GM21367 (cell line): ENCODE measurements at regions not wholly inside any gene's neighbourhood (a gene's known extent, or its start where the extent isn't known, plus 50 kb on each side); places are given as distances from the start of the nearest gene placed in this dataset.
"Not testable (repeated sequence)": the region's sequence is repeated elsewhere in the genome, so short reads cannot be mapped to it uniquely, and the experiment has no call there.

ENCODE experiments used
- ATAC-seq: cut with Tn5 transposase; IDR thresholded peaks from one replicate; pipeline ENCODE4 v1.9.1; 2021; ENCODE audit not compliant: unreplicated experiment

GRCh38 chr15:31725619-31726018 lies 304.7 kb upstream of the CHRNA7 start:
- ATAC-seq: not testable (repeated sequence)

GRCh38 chr15:31727612-31728011 lies 302.7 kb upstream of the CHRNA7 start:
- ATAC-seq: no peak

GRCh38 chr15:31732726-31733125 lies 297.6 kb upstream of the CHRNA7 start:
- no peak for ATAC-seq

- no peak for ATAC-seq
Observed at GRCh38 chr15:31733424-31733823, 296.9 kb upstream of the CHRNA7 start.

- no peak for ATAC-seq
Observed at GRCh38 chr15:31740203-31740602, 290.1 kb upstream of the CHRNA7 start.

GRCh38 chr15:31745841-31746240 lies 284.5 kb upstream of the CHRNA7 start:
- ATAC-seq: no peak

- no peak for ATAC-seq
Observed at GRCh38 chr15:31752065-31752762, 278.1 kb upstream of the CHRNA7 start.

GRCh38 chr15:31752905-31753304 lies 277.4 kb upstream of the CHRNA7 start:
- ATAC-seq: no peak

- no peak for ATAC-seq
Observed at GRCh38 chr15:31758126-31758525, 272.2 kb upstream of the CHRNA7 start.

- no peak for ATAC-seq
Observed at GRCh38 chr15:31768055-31768454, 262.3 kb upstream of the CHRNA7 start.

- ATAC-seq: no peak
Observed at GRCh38 chr15:31774045-31774444, 256.3 kb upstream of the CHRNA7 start.

GRCh38 chr15:31776039-31776438 lies 254.3 kb upstream of the CHRNA7 start:
- ATAC-seq: no peak

GRCh38 chr15:31781261-31781660 lies 249.1 kb upstream of the CHRNA7 start:
- no peak for ATAC-seq

- no peak for ATAC-seq
Observed at GRCh38 chr15:31782016-31782783, 248.1 kb upstream of the CHRNA7 start.

GRCh38 chr15:31782951-31783350 lies 247.4 kb upstream of the CHRNA7 start:
- ATAC-seq: no peak

- ATAC-seq: no peak
Observed at GRCh38 chr15:31786360-31786759, 244.0 kb upstream of the CHRNA7 start.

GRCh38 chr15:31788104-31788503 lies 242.2 kb upstream of the CHRNA7 start:
- no peak for ATAC-seq

GRCh38 chr15:31792611-31793199 lies 237.6 kb upstream of the CHRNA7 start:
- ATAC-seq: no peak

GRCh38 chr15:31799319-31799714 lies 231.0 kb upstream of the CHRNA7 start:
- no peak for ATAC-seq

GRCh38 chr15:31799715-31800321 lies 230.5 kb upstream of the CHRNA7 start:
- ATAC-seq: peak; percentile 62

GRCh38 chr15:31801152-31801551 lies 229.2 kb upstream of the CHRNA7 start:
- no peak for ATAC-seq

GRCh38 chr15:31802761-31803160 lies 227.6 kb upstream of the CHRNA7 start:
- no peak for ATAC-seq
